NB4 (cell line): ENCODE measurements at regions not wholly inside any gene's neighbourhood (a gene's known extent, or its start where the extent isn't known, plus 50 kb on each side); places are given as distances from the start of the nearest gene placed in this dataset.

ENCODE experiments used
- DNase-seq: peaks from one replicate; pipeline ENCODE4 v3.0.0; 2010; ENCODE audit warnings: low read depth
- H3K4me3 ChIP-seq: one replicate; pipeline ENCODE4 v1.5.1; 2011; ENCODE audit warnings: mild to moderate bottlenecking, low read depth, low read length, moderate library complexity
- CTCF ChIP-seq: IDR thresholded peaks from one replicate; pipeline ENCODE4 v1.5.1; 2012; ENCODE audit warnings: low read depth, low read length
- MYC ChIP-seq: IDR thresholded peaks from 2 replicates; pipeline ENCODE4 v1.6.1; 2011; ENCODE audit warnings: low read depth, low read length
- POLR2A ChIP-seq: IDR thresholded peaks from 2 replicates; pipeline ENCODE4 v1.6.1; 2011; ENCODE audit warnings: mild to moderate bottlenecking; ENCODE audit not compliant: insufficient read length; ENCODE audit errors: extremely low read depth
- TF ChIP-seq, protein P1 (sequence below): IDR thresholded peaks from 2 replicates; pipeline ENCODE4 v1.6.1; 2011; ENCODE audit warnings: low read depth, low read length

DNA sequence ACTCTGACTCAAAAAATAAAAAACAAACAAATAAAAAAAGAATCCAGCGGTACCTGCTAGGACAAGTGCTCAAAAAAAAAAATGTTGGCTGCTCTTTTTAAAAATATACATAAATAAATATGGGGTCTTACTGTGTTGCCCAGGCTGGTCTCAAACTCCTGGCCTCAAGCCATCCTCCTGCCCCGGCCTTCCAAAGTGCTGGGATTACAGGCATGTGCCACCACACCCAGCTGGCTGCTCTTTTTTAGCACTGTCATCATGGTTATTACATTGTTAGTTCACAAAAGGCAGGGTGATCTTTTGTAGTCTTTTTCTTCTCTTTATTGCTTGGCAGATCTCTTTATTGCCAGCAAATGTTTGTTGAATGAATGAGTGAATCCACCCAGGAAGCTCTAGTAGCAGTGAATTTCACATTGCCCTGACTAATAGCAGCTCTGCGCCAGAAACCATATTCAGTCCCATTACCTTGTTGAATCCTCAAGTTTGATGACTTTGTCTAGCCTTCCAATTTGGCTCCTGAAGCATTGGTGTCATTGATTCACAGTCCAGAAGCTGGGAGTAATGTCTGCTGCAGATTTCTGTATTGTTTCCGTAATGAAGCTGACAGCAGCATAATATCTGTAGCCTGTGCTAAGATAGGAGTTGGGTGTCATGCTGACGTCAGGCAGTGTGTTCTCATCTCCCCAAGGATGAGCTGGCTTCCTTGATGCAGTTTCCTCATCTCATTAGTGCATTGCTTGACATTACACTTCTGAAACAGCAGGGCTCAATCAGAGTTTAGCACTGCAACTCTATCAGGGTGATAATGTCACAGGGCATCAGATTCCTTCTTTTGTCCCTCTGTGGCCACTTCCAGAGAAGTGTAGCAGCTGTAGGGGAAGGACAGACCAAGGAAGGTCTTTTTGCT, 84.9 kb upstream of the TGM3 start:
- H3K4me3 ChIP-seq: no peak overlapping the region
- DNase-seq: peak; percentile 71
- TF ChIP-seq POLR2A (no peak), CTCF (no peak), MYC (no peak)
- TF ChIP-seq, protein P1, sequence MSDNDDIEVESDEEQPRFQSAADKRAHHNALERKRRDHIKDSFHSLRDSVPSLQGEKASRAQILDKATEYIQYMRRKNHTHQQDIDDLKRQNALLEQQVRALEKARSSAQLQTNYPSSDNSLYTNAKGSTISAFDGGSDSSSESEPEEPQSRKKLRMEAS: no peak

- no peak for DNase-seq
- TF ChIP-seq, protein P1: no peak
- no peak for TF ChIP-seq POLR2A
- TF ChIP-seq MYC: no peak
- TF ChIP-seq CTCF: no peak
Observed at GRCh38 chr20:2212456-2213015, 83.3 kb upstream of the TGM3 start.

DNA sequence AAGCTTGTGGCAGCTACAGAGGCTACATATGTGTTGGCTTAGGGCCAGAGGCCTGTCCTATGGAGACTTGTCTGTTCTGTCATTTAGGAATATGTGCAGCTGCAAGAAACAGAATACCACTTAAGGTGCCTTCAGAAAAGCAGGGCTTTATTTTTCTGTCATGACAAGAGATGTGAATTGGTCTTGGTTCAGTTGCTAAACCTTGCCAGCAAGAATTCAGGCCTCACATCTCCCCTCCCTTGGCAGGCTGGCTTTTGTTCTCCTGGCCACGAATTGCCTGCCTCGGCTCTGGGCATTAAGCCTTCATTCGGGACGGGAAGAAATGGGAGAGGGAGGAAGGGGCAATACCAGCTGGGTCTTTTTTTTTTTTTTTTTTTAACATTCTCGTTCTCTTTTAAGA, 82.4 kb upstream of the TGM3 start:
- TF ChIP-seq MYC (no peak), CTCF (no peak)
- no peak for DNase-seq
- no peak overlapping the region for H3K4me3 ChIP-seq

More at GRCh38 chr20:2212456-2213015, 83.3 kb upstream of the TGM3 start:
- no peak overlapping the region for H3K4me3 ChIP-seq

GRCh38 chr20:2217857-2218539, 77.8 kb upstream of the TGM3 start:
- H3K4me3 ChIP-seq: no peak overlapping the region
- TF ChIP-seq POLR2A (no peak), CTCF (no peak), MYC (no peak)
- TF ChIP-seq, protein P1: 0 out of 2 replicates have a peak, but pooled peaks have one; percentile 55
- peak; percentile 84 for DNase-seq

- DNase-seq: peak; percentile 44
- TF ChIP-seq, protein P1: no peak
- TF ChIP-seq MYC: peak; percentile 22; the same call in 1 of the 2 replicates
- no peak for TF ChIP-seq CTCF
- TF ChIP-seq POLR2A: no peak
- no peak overlapping the region for H3K4me3 ChIP-seq
Observed at GRCh38 chr20:2219481-2220006, 76.3 kb upstream of the TGM3 start.
